Prostate gland (tissue), 2 donors: ENCODE measurements at regions not wholly inside any gene's neighbourhood (a gene's known extent, or its start where the extent isn't known, plus 50 kb on each side); places are given as distances from the start of the nearest gene placed in this dataset.

Experiments used
- DNase-seq: peaks from one replicate; pipeline ENCODE4 v3.0.0-alpha.2; 2019; ENCODE audit warnings: low spot score
- H3K27ac ChIP-seq, 2 donors: fragments of 200-600 bp; sonication (generic); 2 replicates each; pipeline ENCODE4 v1.5.1; 2017 to 2019
- H3K27me3 ChIP-seq: fragments of 200-600 bp; sonication (generic); replicated peaks from 2 replicates; pipeline ENCODE4 v1.5.1; 2019; ENCODE audit not compliant: insufficient read depth
- H3K36me3 ChIP-seq, 2 donors: fragments of 200-600 bp; sonication (generic); 1 replicate in 1 of 2; 2 replicates in 1 of 2; pipeline versions ENCODE4 v1.5.1 to v1.8.1; 2017 to 2019
- H3K4me1 ChIP-seq: fragments of 200-600 bp; sonication (generic); replicated peaks from 2 replicates; pipeline ENCODE4 v1.5.1; 2019
- H3K4me3 ChIP-seq, 2 donors: fragments of 200-600 bp; sonication (generic); 2 replicates each; pipeline ENCODE4 v1.5.1; 2017 to 2019
- H3K9me3 ChIP-seq: fragments of 200-600 bp; sonication (generic); 2 replicates; pipeline ENCODE4 v1.5.1; 2017
- POLR2A ChIP-seq: fragments of 450-650 bp; IDR thresholded peaks from one replicate; pipeline ENCODE4 v1.6.1; 2016; ENCODE audit warnings: antibody characterized with exemption, mild to moderate bottlenecking
- POLR2AphosphoS5 ChIP-seq: sonication (generic); formaldehyde crosslinking; IDR thresholded peaks from one replicate; pipeline ENCODE4 v1.6.1; 2017; ENCODE audit warnings: antibody characterized with exemption
- WGBS: methylation state at CpG from one replicate; pipeline ENCODE4 v1.1.5; 2018; 5-methylcytosine and 5-hydroxymethylcytosine counted together
- intact Hi-C: fragments of 100-400 bp; cut with DNase I; formaldehyde crosslinking; loops from one replicate; pipeline ENCODE4 v1.14.2; 2022
- TF ChIP-seq, protein P1 (sequence below), 4 experiments: fragments of 200-600 bp in 2 of 4; fragments of 450-650 bp in 2 of 4; sonication (generic) in 2 of 4; IDR thresholded peaks; 1 replicate in 3 of 4; 2 replicates in 1 of 4; pipeline ENCODE4 v1.5.1; 2016 to 2019; ENCODE audit warnings: antibody characterized with exemption in 4 of 4, mild to moderate bottlenecking in 2 of 4, moderate library complexity in 2 of 4

- DNase-seq: no peak
- Histone ChIP-seq H3K9me3 (no peaks in the 10 kb centered on the region), H3K27me3 (no peaks in the 10 kb centered on the region), H3K4me3 (no peak overlapping the region), H3K27ac (no peak overlapping the region), H3K36me3 (no peaks in the 10 kb centered on the region), H3K4me1 (no peaks in the 10 kb centered on the region)
- TF ChIP-seq POLR2AphosphoS5 (no peak), POLR2A (no peak)
- TF ChIP-seq, protein P1, sequence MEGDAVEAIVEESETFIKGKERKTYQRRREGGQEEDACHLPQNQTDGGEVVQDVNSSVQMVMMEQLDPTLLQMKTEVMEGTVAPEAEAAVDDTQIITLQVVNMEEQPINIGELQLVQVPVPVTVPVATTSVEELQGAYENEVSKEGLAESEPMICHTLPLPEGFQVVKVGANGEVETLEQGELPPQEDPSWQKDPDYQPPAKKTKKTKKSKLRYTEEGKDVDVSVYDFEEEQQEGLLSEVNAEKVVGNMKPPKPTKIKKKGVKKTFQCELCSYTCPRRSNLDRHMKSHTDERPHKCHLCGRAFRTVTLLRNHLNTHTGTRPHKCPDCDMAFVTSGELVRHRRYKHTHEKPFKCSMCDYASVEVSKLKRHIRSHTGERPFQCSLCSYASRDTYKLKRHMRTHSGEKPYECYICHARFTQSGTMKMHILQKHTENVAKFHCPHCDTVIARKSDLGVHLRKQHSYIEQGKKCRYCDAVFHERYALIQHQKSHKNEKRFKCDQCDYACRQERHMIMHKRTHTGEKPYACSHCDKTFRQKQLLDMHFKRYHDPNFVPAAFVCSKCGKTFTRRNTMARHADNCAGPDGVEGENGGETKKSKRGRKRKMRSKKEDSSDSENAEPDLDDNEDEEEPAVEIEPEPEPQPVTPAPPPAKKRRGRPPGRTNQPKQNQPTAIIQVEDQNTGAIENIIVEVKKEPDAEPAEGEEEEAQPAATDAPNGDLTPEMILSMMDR (IDR thresholded peaks at IDR 0.05): no peak
- 44% methylated on average over 4 of the region's 4 CpGs for WGBS
- intact Hi-C loops: no loop called here
These were observed 58.4 kb downstream of the KLHDC7A start for GRCh38 chr1:18539171-18539570.

GRCh38 chr1:18540136-18540765 is 59.5 kb downstream of the KLHDC7A start:
- 68% methylated on average over 3 of the region's 3 CpGs for whole genome bisulfite sequencing
- no peak overlapping the region for H3K27ac ChIP-seq
- TF ChIP-seq POLR2AphosphoS5: no peak
- TF ChIP-seq, protein P1 (IDR thresholded peaks at IDR 0.05): no peak
- no peak for DNase-seq
- no peaks in the 10 kb centered on the region for H3K27me3 ChIP-seq
- H3K4me3 ChIP-seq: no peak overlapping the region
- H3K9me3 ChIP-seq: no peaks in the 10 kb centered on the region
- intact Hi-C loops: no loop called here
- H3K4me1 ChIP-seq: no peaks in the 10 kb centered on the region
- H3K36me3 ChIP-seq: no peaks in the 10 kb centered on the region

DNA sequence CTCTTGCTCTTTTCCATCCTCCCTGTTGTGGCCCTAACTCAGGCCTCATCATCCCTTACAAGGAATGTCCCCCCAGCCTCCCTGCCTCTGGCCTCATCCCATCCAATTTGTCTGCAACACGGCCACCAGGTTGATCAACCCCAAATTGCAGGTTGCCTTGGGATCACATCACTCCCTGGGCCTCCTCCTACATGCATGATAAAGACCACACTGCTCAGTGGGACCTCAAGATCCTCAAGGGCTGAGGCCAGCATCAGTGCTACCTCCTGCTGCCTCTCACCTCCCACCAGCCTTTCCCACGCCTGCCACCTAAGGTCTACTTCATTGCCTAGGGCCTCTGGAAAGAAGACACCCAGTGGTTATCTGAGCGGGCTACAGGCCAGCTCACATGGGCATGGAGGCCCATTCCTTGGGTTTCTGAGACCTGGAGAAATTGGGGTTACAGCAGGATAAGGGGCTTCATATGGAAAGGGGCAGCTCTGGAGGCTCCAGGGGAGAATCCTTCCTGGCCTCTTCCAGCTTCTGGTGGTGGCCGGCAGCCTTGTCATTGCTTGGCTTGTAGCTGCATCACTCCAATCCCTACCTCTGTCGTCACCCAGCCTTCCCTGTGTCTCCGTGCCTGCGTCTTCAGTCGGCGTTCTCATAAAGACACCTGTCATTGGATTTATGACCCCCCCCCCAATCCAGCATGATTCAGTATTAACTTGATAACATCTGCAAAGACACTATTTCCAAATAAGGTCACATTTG is 60.5 kb downstream of the KLHDC7A start:
- no peaks in the 10 kb centered on the region for H3K36me3 ChIP-seq
- H3K4me3 ChIP-seq: no peak overlapping the region
- H3K9me3 ChIP-seq: no peaks in the 10 kb centered on the region
- intact Hi-C loops: no loop called here
- H3K27me3 ChIP-seq: peaks cover 9% of the 10 kb centered on the region
- 76% methylated on average over 9 of the region's 9 CpGs for WGBS
- no peak for DNase-seq
- no peak overlapping the region for H3K27ac ChIP-seq
- TF ChIP-seq POLR2AphosphoS5 (no peak), POLR2A (no peak)
- TF ChIP-seq, protein P1 (IDR thresholded peaks at IDR 0.05): no peak
- H3K4me1 ChIP-seq: no peaks in the 10 kb centered on the region

- intact Hi-C loops: no loop called here
- Histone ChIP-seq H3K9me3 (no peaks in the 10 kb centered on the region), H3K27ac (no peak overlapping the region), H3K4me1 (no peaks in the 10 kb centered on the region), H3K27me3 (peaks cover 11% of the 10 kb centered on the region), H3K4me3 (no peak overlapping the region), H3K36me3 (no peaks in the 10 kb centered on the region)
- TF ChIP-seq, protein P1 (IDR thresholded peaks at IDR 0.05): no peak
- no peak for TF ChIP-seq POLR2AphosphoS5
- TF ChIP-seq POLR2A: no peak
- 10% methylated on average over 8 of the region's 8 CpGs for WGBS
- no peak for DNase-seq
These were observed 61.6 kb downstream of the KLHDC7A start for GRCh38 chr1:18542351-18542750.

GRCh38 chr1:18546026-18546425 is 65.3 kb downstream of the KLHDC7A start:
- intact Hi-C loops: no loop called here

More at GRCh38 chr1:18546026-18546425, 65.3 kb downstream of the KLHDC7A start:
- 26% methylated on average over 8 of the region's 8 CpGs for WGBS
- Histone ChIP-seq H3K4me3 (no peak overlapping the region), H3K9me3 (no peaks in the 10 kb centered on the region), H3K27me3 (peaks cover 15% of the 10 kb centered on the region), H3K36me3 (no peaks in the 10 kb centered on the region), H3K4me1 (no peaks in the 10 kb centered on the region), H3K27ac (no peak overlapping the region)
- TF ChIP-seq, protein P1 (IDR thresholded peaks at IDR 0.05): no peak
- TF ChIP-seq POLR2AphosphoS5 (no peak), POLR2A (no peak)
- no peak for DNase-seq
